Lung (tissue), 11 donors: ENCODE measurements at regions not wholly inside any gene's neighbourhood (a gene's known extent, or its start where the extent isn't known, plus 50 kb on each side); places are given as distances from the start of the nearest gene placed in this dataset.

Experiments
- ATAC-seq: fragments of 200-7000 bp; cut with Tn5 transposase; one replicate; pipeline ENCODE4 v1.9.1; 2020; ENCODE audit warnings: moderate number of reproducible peaks; ENCODE audit not compliant: insufficient read depth, low FRiP score
- DNase-seq, 3 donors: peaks; one replicate each; pipeline ENCODE4 v3.0.0-alpha.2; 2013 to 2017
- H3K27ac ChIP-seq, 2 donors: one replicate each; pipeline ENCODE4 v1.5.1; 2013; ENCODE audit warnings: mild to moderate bottlenecking in 2 of 2, moderate library complexity in 2 of 2, control low read depth in 1 of 2, inconsistent platforms in 1 of 2, low read depth in 1 of 2, low read length in 1 of 2
- H3K27me3 ChIP-seq, 3 donors: one replicate each; pipeline ENCODE4 v1.5.1; 2013; ENCODE audit warnings: low read length in 2 of 3; ENCODE audit not compliant: control insufficient read depth in 3 of 3, insufficient read depth in 3 of 3
- H3K36me3 ChIP-seq, 4 donors: one replicate each; pipeline ENCODE4 v1.5.1; 2013; ENCODE audit warnings: low read length in 4 of 4, mild to moderate bottlenecking in 1 of 4, moderate library complexity in 1 of 4; ENCODE audit not compliant: control insufficient read depth in 4 of 4, insufficient read depth in 4 of 4
- H3K4me1 ChIP-seq, 5 donors: one replicate each; pipeline ENCODE4 v1.5.1; 2013; ENCODE audit warnings: low read length in 5 of 5, mild to moderate bottlenecking in 2 of 5, moderate library complexity in 1 of 5; ENCODE audit not compliant: control insufficient read depth in 5 of 5, insufficient read depth in 5 of 5
- H3K4me3 ChIP-seq: one replicate; pipeline ENCODE4 v1.5.1; 2013; ENCODE audit warnings: mild to moderate bottlenecking, control low read depth, moderate library complexity
- H3K9ac ChIP-seq, 2 donors: one replicate each; pipeline ENCODE4 v1.5.1; 2013; ENCODE audit warnings: low read length in 2 of 2, control low read depth in 1 of 2; ENCODE audit not compliant: insufficient read depth in 1 of 2
- H3K9me3 ChIP-seq, 4 donors: one replicate each; pipeline ENCODE4 v1.5.1; 2013; ENCODE audit warnings: low read length in 3 of 4, mild to moderate bottlenecking in 1 of 4, moderate library complexity in 1 of 4; ENCODE audit not compliant: control insufficient read depth in 4 of 4, insufficient read depth in 3 of 4
- WGBS, 2 donors: extraction: QIAGEN DNeasy Blood & Tissue Kit; methylation state at CpG; one replicate each; pipeline ENCODE4 v1.1.7; 2013; 5-methylcytosine and 5-hydroxymethylcytosine counted together
- TF ChIP-seq, protein P1 (sequence below): IDR thresholded peaks from 2 replicates; pipeline ENCODE4 v1.5.1; 2012; ENCODE audit warnings: mild to moderate bottlenecking; ENCODE audit errors: control extremely low read depth, extremely low read depth
- donor health status: control.
- donor health status: control.
- donor health status: Bipolar disorder and iron deficiency.
- donor health status: healthy.
- donor health status: DM: yes; HTN: yes; CAD: no.

- H3K27me3 ChIP-seq = peaks cover 0 to 3% (median 0%) of the 10 kb centered on the region in 3 donors
- H3K4me1 ChIP-seq = no peaks in the 10 kb centered on the region
- H3K9ac ChIP-seq = no peak overlapping the region
- ATAC-seq (no peak), DNase-seq (no peak)
- H3K27ac ChIP-seq = no peak overlapping the region
- 82 to 91% methylated on average over 4 of the region's 4 CpGs for WGBS, 2 donors
- H3K36me3 ChIP-seq = no peaks in the 10 kb centered on the region
- TF ChIP-seq, protein P1, sequence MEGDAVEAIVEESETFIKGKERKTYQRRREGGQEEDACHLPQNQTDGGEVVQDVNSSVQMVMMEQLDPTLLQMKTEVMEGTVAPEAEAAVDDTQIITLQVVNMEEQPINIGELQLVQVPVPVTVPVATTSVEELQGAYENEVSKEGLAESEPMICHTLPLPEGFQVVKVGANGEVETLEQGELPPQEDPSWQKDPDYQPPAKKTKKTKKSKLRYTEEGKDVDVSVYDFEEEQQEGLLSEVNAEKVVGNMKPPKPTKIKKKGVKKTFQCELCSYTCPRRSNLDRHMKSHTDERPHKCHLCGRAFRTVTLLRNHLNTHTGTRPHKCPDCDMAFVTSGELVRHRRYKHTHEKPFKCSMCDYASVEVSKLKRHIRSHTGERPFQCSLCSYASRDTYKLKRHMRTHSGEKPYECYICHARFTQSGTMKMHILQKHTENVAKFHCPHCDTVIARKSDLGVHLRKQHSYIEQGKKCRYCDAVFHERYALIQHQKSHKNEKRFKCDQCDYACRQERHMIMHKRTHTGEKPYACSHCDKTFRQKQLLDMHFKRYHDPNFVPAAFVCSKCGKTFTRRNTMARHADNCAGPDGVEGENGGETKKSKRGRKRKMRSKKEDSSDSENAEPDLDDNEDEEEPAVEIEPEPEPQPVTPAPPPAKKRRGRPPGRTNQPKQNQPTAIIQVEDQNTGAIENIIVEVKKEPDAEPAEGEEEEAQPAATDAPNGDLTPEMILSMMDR = no peak
- no peak overlapping the region for H3K4me3 ChIP-seq
- H3K9me3 ChIP-seq = no peaks in the 10 kb centered on the region
Measured at GRCh38 chr18:25764777-25765176, 325.6 kb downstream of the SS18 start.

- DNase-seq (no peak), ATAC-seq (no peak)
- H3K9me3 ChIP-seq = no peaks in the 10 kb centered on the region
- no peaks in the 10 kb centered on the region for H3K4me1 ChIP-seq
- H3K36me3 ChIP-seq = no peaks in the 10 kb centered on the region
- H3K27ac ChIP-seq = no peak overlapping the region
- TF ChIP-seq, protein P1 = no peak
- no peaks in the 10 kb centered on the region for H3K27me3 ChIP-seq
- H3K4me3 ChIP-seq = no peak overlapping the region
- WGBS, 2 donors = 47 to 64% methylated on average over 1 of the region's 1 CpG
- no peak overlapping the region for H3K9ac ChIP-seq
Measured at GRCh38 chr18:25759111-25759510, 331.3 kb downstream of the SS18 start.

GRCh38 chr18:25743646-25744151, 346.7 kb downstream of the SS18 start:
- ATAC-seq (no peak), DNase-seq (no peak)
- Histone ChIP-seq H3K27ac (no peak overlapping the region), H3K9ac (no peak overlapping the region), H3K36me3 (no peaks in the 10 kb centered on the region), H3K4me3 (no peak overlapping the region), H3K27me3 (no peaks in the 10 kb centered on the region), H3K9me3 (no peaks in the 10 kb centered on the region), H3K4me1 (no peaks in the 10 kb centered on the region)
- TF ChIP-seq, protein P1 = no peak
- WGBS, 2 donors = 71 to 85% methylated on average over 7 of the region's 7 CpGs

- ATAC-seq (no peak), DNase-seq (no peak)
- Histone ChIP-seq H3K27ac (no peak overlapping the region), H3K4me1 (no peaks in the 10 kb centered on the region), H3K36me3 (no peaks in the 10 kb centered on the region), H3K27me3 (peaks cover 0 to 8% (median 0%) of the 10 kb centered on the region in 3 donors), H3K9me3 (no peaks in the 10 kb centered on the region), H3K9ac (no peak overlapping the region), H3K4me3 (no peak overlapping the region)
- TF ChIP-seq, protein P1 = no peak
- 83 to 87% methylated on average over 2 of the region's 2 CpGs for WGBS, 2 donors
Measured at GRCh38 chr18:25739376-25739775, 351.0 kb downstream of the SS18 start.
